ENCODE measurements at regions not wholly inside any gene's neighbourhood (a gene's known extent, or its start where the extent isn't known, plus 50 kb on each side); places are given as distances from the start of the nearest gene placed in this dataset.
A peak's percentile ranks its signal among the peaks of the same experiment; 100 is the strongest.

DNA sequence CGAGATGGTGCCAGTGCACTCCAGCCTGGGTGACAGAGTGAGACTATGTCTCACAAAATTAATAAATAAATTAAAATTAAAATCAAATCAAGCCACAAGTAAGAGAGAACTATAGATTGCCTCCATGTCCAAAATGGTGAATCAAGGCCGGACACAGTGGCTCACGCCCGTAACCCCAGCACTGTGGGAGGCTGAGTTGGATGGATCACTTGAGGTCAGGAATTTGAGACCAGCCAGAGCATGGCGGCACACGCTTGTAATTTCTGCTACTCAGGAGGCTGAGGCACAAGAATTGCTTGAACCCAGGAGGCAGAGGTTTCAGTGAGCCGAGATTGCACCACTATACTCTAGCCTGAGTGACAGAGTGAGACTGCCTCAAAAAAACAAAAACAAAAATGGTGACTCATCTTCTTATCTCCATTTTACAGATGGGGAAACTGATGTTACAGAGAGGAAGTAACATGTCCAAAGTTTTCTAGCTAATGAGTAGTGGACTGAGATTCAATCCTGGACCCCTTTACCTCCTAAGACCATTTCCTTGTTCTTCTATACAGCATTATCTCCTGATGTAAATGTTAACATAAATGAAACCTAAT is 99.0 kb upstream of the HNRNPU start:
- no TSS peak for BruUV-seq (replicated peaks)
- ChIA-PET CTCF (no interaction called here), POLR2A (interaction anchor here (0.5 kb wide), 1 partner anchor 167 kb away, joined by 8 read pairs; no protein-coding TSS in a partner anchor)
- H3K36me3 ChIP-seq (ENCODE audit: control insufficient read depth, insufficient read depth, low read length): no peaks in the 10 kb centered on the region
- no peaks in the 10 kb centered on the region for H3K27me3 ChIP-seq (ENCODE audit: control insufficient read depth, insufficient read depth, low read length)
- in situ Hi-C loops (cut with HindIII; ENCODE audit: low pct_unique_long_range_greater_than_20kb, low sequenced_read_pairs) (no loop called here), intact Hi-C loops (cut with micrococcal nuclease; ENCODE audit: unreplicated experiment) (no loop called here)
- DNase-seq (ENCODE audit: low read depth, low spot score): no peak
- no peak for ATAC-seq
- H3K27ac ChIP-seq (ENCODE audit: low read length): peak overlapping the region; percentile 80
- no peak overlapping the region for H3K4me3 ChIP-seq (ENCODE audit: low read depth in 2 of 2, low read length in 2 of 2)
- peaks cover 26% of the 10 kb centered on the region for H3K4me1 ChIP-seq (ENCODE audit: control insufficient read depth, insufficient read depth, low read length)
- H3K9me3 ChIP-seq (ENCODE audit: control insufficient read depth, insufficient read depth, low read depth, low read length): no peaks in the 10 kb centered on the region
- TF ChIP-seq POLR2AphosphoS5 (IDR thresholded peaks at IDR 0.05; ENCODE audit: low read depth, low read length) (no peak), TCF7L2 (IDR thresholded peaks at IDR 0.05; ENCODE audit: low read depth, low read length) (no peak), SIN3A (IDR thresholded peaks at IDR 0.05; ENCODE audit: borderline replicate concordance, insufficient read depth, low read depth, low read length) (no peak)
- TF ChIP-seq, protein P1, sequence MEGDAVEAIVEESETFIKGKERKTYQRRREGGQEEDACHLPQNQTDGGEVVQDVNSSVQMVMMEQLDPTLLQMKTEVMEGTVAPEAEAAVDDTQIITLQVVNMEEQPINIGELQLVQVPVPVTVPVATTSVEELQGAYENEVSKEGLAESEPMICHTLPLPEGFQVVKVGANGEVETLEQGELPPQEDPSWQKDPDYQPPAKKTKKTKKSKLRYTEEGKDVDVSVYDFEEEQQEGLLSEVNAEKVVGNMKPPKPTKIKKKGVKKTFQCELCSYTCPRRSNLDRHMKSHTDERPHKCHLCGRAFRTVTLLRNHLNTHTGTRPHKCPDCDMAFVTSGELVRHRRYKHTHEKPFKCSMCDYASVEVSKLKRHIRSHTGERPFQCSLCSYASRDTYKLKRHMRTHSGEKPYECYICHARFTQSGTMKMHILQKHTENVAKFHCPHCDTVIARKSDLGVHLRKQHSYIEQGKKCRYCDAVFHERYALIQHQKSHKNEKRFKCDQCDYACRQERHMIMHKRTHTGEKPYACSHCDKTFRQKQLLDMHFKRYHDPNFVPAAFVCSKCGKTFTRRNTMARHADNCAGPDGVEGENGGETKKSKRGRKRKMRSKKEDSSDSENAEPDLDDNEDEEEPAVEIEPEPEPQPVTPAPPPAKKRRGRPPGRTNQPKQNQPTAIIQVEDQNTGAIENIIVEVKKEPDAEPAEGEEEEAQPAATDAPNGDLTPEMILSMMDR (IDR thresholded peaks at IDR 0.05): no peak
- TF ChIP-seq, protein P2, sequence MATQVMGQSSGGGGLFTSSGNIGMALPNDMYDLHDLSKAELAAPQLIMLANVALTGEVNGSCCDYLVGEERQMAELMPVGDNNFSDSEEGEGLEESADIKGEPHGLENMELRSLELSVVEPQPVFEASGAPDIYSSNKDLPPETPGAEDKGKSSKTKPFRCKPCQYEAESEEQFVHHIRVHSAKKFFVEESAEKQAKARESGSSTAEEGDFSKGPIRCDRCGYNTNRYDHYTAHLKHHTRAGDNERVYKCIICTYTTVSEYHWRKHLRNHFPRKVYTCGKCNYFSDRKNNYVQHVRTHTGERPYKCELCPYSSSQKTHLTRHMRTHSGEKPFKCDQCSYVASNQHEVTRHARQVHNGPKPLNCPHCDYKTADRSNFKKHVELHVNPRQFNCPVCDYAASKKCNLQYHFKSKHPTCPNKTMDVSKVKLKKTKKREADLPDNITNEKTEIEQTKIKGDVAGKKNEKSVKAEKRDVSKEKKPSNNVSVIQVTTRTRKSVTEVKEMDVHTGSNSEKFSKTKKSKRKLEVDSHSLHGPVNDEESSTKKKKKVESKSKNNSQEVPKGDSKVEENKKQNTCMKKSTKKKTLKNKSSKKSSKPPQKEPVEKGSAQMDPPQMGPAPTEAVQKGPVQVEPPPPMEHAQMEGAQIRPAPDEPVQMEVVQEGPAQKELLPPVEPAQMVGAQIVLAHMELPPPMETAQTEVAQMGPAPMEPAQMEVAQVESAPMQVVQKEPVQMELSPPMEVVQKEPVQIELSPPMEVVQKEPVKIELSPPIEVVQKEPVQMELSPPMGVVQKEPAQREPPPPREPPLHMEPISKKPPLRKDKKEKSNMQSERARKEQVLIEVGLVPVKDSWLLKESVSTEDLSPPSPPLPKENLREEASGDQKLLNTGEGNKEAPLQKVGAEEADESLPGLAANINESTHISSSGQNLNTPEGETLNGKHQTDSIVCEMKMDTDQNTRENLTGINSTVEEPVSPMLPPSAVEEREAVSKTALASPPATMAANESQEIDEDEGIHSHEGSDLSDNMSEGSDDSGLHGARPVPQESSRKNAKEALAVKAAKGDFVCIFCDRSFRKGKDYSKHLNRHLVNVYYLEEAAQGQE (IDR thresholded peaks at IDR 0.05; ENCODE audit: insufficient read depth in 1 of 2, low read depth in 2 of 2, low read length in 1 of 2): no peak

DNA sequence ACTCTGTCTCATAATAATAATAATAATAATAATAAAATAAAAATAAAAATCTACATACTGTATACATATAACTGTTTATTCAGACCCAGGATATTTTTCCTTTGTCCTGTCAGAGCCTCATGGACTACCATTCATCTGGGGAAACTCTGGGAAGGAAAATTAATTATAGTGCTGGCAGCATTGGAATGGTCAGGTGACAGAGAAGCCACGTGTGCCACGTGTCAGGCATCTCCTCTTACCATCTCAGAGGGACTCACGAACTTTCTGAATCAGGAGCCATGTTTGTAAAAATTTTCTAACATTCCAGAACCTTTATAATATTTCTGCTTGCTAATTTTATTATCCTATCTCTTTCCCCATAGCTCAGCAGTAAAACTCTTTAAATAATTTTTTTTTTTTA is 97.8 kb upstream of the HNRNPU start:
- no TSS peak for BruUV-seq (replicated peaks)
- ChIA-PET CTCF (no interaction called here), POLR2A (no interaction called here)
- peaks cover 26% of the 10 kb centered on the region for H3K4me1 ChIP-seq (ENCODE audit: control insufficient read depth, insufficient read depth, low read length)
- in situ Hi-C loops (cut with HindIII; ENCODE audit: low pct_unique_long_range_greater_than_20kb, low sequenced_read_pairs): no loop called here
- DNase-seq (ENCODE audit: low read depth, low spot score) (no peak), ATAC-seq (no peak)
- H3K27me3 ChIP-seq (ENCODE audit: control insufficient read depth, insufficient read depth, low read length): no peaks in the 10 kb centered on the region
- TF ChIP-seq, protein P2 (IDR thresholded peaks at IDR 0.05; ENCODE audit: insufficient read depth in 1 of 2, low read depth in 2 of 2, low read length in 1 of 2): no peak
- TF ChIP-seq SIN3A (IDR thresholded peaks at IDR 0.05; ENCODE audit: borderline replicate concordance, insufficient read depth, low read depth, low read length) (no peak), POLR2AphosphoS5 (IDR thresholded peaks at IDR 0.05; ENCODE audit: low read depth, low read length) (no peak), TCF7L2 (IDR thresholded peaks at IDR 0.05; ENCODE audit: low read depth, low read length) (no peak)
- TF ChIP-seq, protein P1 (IDR thresholded peaks at IDR 0.05): no peak
- H3K36me3 ChIP-seq (ENCODE audit: control insufficient read depth, insufficient read depth, low read length): no peaks in the 10 kb centered on the region
- H3K9me3 ChIP-seq (ENCODE audit: control insufficient read depth, insufficient read depth, low read depth, low read length): no peaks in the 10 kb centered on the region
- intact Hi-C loops (cut with micrococcal nuclease; ENCODE audit: unreplicated experiment): no loop called here
- peak overlapping the region; percentile 80; the same call in 1 of the 2 replicates for H3K27ac ChIP-seq (ENCODE audit: low read length)
- H3K4me3 ChIP-seq (ENCODE audit: low read depth in 2 of 2, low read length in 2 of 2): no peak overlapping the region
